Ovary (tissue), 3 donors: ENCODE measurements at regions not wholly inside any gene's neighbourhood (a gene's known extent, or its start where the extent isn't known, plus 50 kb on each side); places are given as distances from the start of the nearest gene placed in this dataset.

Experiments
- CTCF ChIP-seq, 3 donors: fragments of 450-650 bp in 2 of 3; fragments of 200-600 bp in 1 of 3; IDR thresholded peaks; one replicate each; pipeline versions ENCODE4 v1.5.1 to v1.8.0; 2016 to 2022; ENCODE audit warnings: antibody characterized with exemption in 3 of 3, mild to moderate bottlenecking in 1 of 3
- EP300 ChIP-seq: sonication (generic); formaldehyde crosslinking; IDR thresholded peaks from one replicate; pipeline ENCODE4 v1.6.1; 2017; ENCODE audit warnings: antibody characterized with exemption
- POLR2A ChIP-seq: fragments of 450-650 bp; IDR thresholded peaks from one replicate; pipeline ENCODE4 v1.6.1; 2017; ENCODE audit warnings: antibody characterized with exemption, mild to moderate bottlenecking, moderate library complexity
- donor health status: DM: no; HTN: no; CAD: no.

DNA sequence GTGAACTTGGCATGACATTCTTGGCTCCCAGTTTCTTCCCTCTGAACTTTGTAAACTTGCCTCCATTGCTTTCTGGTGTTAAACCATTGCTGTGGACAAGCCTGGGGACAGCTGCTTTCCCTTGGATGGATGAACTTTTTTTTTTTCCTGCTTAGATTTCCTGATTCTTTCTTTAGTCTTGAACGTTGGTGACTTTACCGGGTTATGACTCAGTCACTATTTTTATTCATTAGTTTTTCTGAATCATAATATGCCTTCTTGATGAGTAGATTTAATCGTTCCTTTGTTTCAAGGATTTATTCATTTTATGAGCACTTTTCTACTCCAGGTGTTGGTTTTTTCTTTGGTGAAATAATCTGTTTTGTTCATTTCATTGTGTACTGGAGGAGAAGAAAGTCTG lies 155.0 kb upstream of the RTL1 start:
- TF ChIP-seq CTCF (IDR thresholded peaks at IDR 0.05) (no peak), EP300 (no peak), POLR2A (no peak)
